CD14-positive monocyte (primary cell): ENCODE measurements at regions not wholly inside any gene's neighbourhood (a gene's known extent, or its start where the extent isn't known, plus 50 kb on each side); places are given as distances from the start of the nearest gene placed in this dataset.

Source experiments
- DNase-seq, 3 donors: peaks; one replicate each; pipeline ENCODE4 v3.0.0-alpha.2; 2011 to 2022
- H2AFZ ChIP-seq: 2 replicates; pipeline ENCODE4 v1.6.0; 2012; ENCODE audit warnings: mild to moderate bottlenecking, low read depth, low read length, inconsistent platforms; ENCODE audit not compliant: insufficient read depth, poor library complexity, severe bottlenecking
- H3K27ac ChIP-seq, 2 donors: 1 replicate in 1 of 2; 2 replicates in 1 of 2; pipeline ENCODE4 v1.5.1; 2012 to 2013; ENCODE audit warnings: low read length in 2 of 2, control low read depth in 1 of 2, inconsistent platforms in 1 of 2, low read depth in 1 of 2, mild to moderate bottlenecking in 1 of 2
- H3K27me3 ChIP-seq, 2 donors: one replicate each; pipeline versions ENCODE4 v1.6.0 to v1.6.1; 2011 to 2013; ENCODE audit warnings: low read length in 2 of 2; ENCODE audit not compliant: control insufficient read depth in 2 of 2, insufficient read depth in 2 of 2
- H3K36me3 ChIP-seq, 2 donors: replicated peaks in 1 of 2; 1 replicate in 1 of 2; 2 replicates in 1 of 2; pipeline versions ENCODE4 v1.5.1 to v1.6.1; 2012 to 2013; ENCODE audit warnings: low read length in 2 of 2, control low read depth in 1 of 2, inconsistent platforms in 1 of 2, mild to moderate bottlenecking in 1 of 2; ENCODE audit not compliant: insufficient read depth in 2 of 2, control insufficient read depth in 1 of 2
- H3K4me1 ChIP-seq, 2 donors: 1 replicate in 1 of 2; 2 replicates in 1 of 2; pipeline versions ENCODE4 v1.5.1 to v1.6.1; 2012 to 2013; ENCODE audit warnings: low read length in 2 of 2, control low read depth in 1 of 2, inconsistent platforms in 1 of 2, mild to moderate bottlenecking in 1 of 2, moderate library complexity in 1 of 2; ENCODE audit not compliant: insufficient read depth in 2 of 2, control insufficient read depth in 1 of 2
- H3K4me2 ChIP-seq: replicated peaks from 2 replicates; pipeline ENCODE3; 2012; ENCODE audit warnings: low read length, moderate library complexity, mild to moderate bottlenecking; ENCODE audit not compliant: poor library complexity, severe bottlenecking; ENCODE audit errors: extremely low read depth
- H3K4me3 ChIP-seq, 3 experiments: fragments of 200-600 bp in 1 of 3; sonication (generic) in 1 of 3; replicated peaks in 1 of 3; 1 replicate in 2 of 3; 2 replicates in 1 of 3; pipeline ENCODE4 v1.5.1; 2011 to 2013; ENCODE audit warnings: low read length in 3 of 3, mild to moderate bottlenecking in 3 of 3, control low read depth in 2 of 3, low read depth in 2 of 3, inconsistent platforms in 1 of 3, moderate library complexity in 1 of 3
- H3K79me2 ChIP-seq: 2 replicates; pipeline ENCODE4 v1.6.0; 2012; ENCODE audit warnings: mild to moderate bottlenecking, control low read depth, inconsistent platforms, low read length, moderate library complexity; ENCODE audit not compliant: insufficient read depth
- H3K9ac ChIP-seq: 2 replicates; pipeline ENCODE4 v1.6.0; 2017; ENCODE audit warnings: low read length, mild to moderate bottlenecking; ENCODE audit not compliant: insufficient read depth, poor library complexity, severe bottlenecking
- H3K9me3 ChIP-seq, 2 donors: replicated peaks in 1 of 2; 1 replicate in 1 of 2; 2 replicates in 1 of 2; pipeline versions ENCODE4 v1.5.1 to v1.6.1; 2012 to 2013; ENCODE audit warnings: low read length in 2 of 2, control low read depth in 1 of 2; ENCODE audit not compliant: control insufficient read depth in 1 of 2, insufficient read depth in 1 of 2
- H4K20me1 ChIP-seq: 2 replicates; pipeline ENCODE4 v1.6.0; 2012; ENCODE audit warnings: mild to moderate bottlenecking, low read length, control low read depth, moderate library complexity; ENCODE audit not compliant: insufficient read depth
- H3K27ac Mint-ChIP-seq, 7 donors: one replicate each; pipeline ENCODE4 v1.8.0; 2020; ENCODE audit warnings: mild to moderate bottlenecking in 7 of 7, mixed read lengths in 7 of 7, moderate library complexity in 6 of 7, inconsistent platforms in 2 of 7
- H3K27me3 Mint-ChIP-seq, 3 donors: one replicate each; pipeline ENCODE4 v1.8.0; 2021 to 2022; ENCODE audit warnings: low read depth in 3 of 3, mild to moderate bottlenecking in 3 of 3, mixed read lengths in 3 of 3, moderate library complexity in 3 of 3, inconsistent platforms in 1 of 3
- H3K36me3 Mint-ChIP-seq, 2 donors: one replicate each; pipeline ENCODE4 v1.8.0; 2020; ENCODE audit warnings: mixed read lengths in 2 of 2, inconsistent platforms in 1 of 2, mild to moderate bottlenecking in 1 of 2
- H3K4me1 Mint-ChIP-seq: one replicate; pipeline ENCODE4 v1.8.0; 2020; ENCODE audit warnings: mild to moderate bottlenecking, mixed read lengths
- H3K4me3 Mint-ChIP-seq, 2 donors: one replicate each; pipeline ENCODE4 v1.8.0; 2020; ENCODE audit warnings: mild to moderate bottlenecking in 2 of 2, mixed read lengths in 2 of 2, moderate library complexity in 1 of 2
- H3K9me3 Mint-ChIP-seq, 7 donors: one replicate each; pipeline ENCODE4 v1.8.0; 2020 to 2022; ENCODE audit warnings: mixed read lengths in 7 of 7, mild to moderate bottlenecking in 6 of 7, moderate library complexity in 6 of 7, inconsistent platforms in 2 of 7
- CTCF ChIP-seq: fragments of 200-600 bp; IDR thresholded peaks from one replicate; pipeline ENCODE4 v1.8.0; 2022; ENCODE audit warnings: antibody characterized with exemption, mild to moderate bottlenecking
- WGBS: methylation state at CpG from one replicate; pipeline ENCODE4 v1.1.5; 2013; ENCODE audit warnings: missing lambda C conversion rate; ENCODE audit not compliant: insufficient coverage; 5-methylcytosine and 5-hydroxymethylcytosine counted together
- intact Hi-C, 2 donors: fragments of 100-400 bp; cut with micrococcal nuclease; formaldehyde crosslinking; loops; one replicate each; pipeline versions ENCODE4 v1.15.0 to v1.15.1; 2023

GRCh38 chr1:8211251-8211882 is 106.5 kb upstream of the SLC45A1 start:
- peak overlapping the region; percentile 1 to 73 (median 16) for H3K4me3 ChIP-seq
- Mint-ChIP-seq H3K36me3 (peaks cover 0 to 5% of the 10 kb centered on the region in 2 donors), H3K9me3 (no peaks in the 10 kb centered on the region), H3K27ac (peak overlapping the region; percentile 80 to 93 (median 90)), H3K4me1 (peaks cover 49% of the 10 kb centered on the region), H3K4me3 (peak overlapping the region; percentile 77 to 91), H3K27me3 (peaks cover 5 to 22% (median 19%) of the 10 kb centered on the region in 3 donors)
- peak in 2 of 3 donors; percentile 16 to 36 for DNase-seq
- H3K27ac ChIP-seq = peak overlapping the region; percentile 21 to 62
- no peaks in the 10 kb centered on the region for H4K20me1 ChIP-seq
- H2AFZ ChIP-seq = peak overlapping the region; percentile 51
- H3K9ac ChIP-seq = peak overlapping the region; percentile 39
- peak overlapping the region; percentile 92 for H3K4me2 ChIP-seq
- WGBS = 24% methylated on average over 9 of the region's 17 CpGs
- intact Hi-C loops = no loop called here
- no peaks in the 10 kb centered on the region for H3K36me3 ChIP-seq
- peaks cover 0 to 8% of the 10 kb centered on the region in 2 donors for H3K27me3 ChIP-seq
- no peaks in the 10 kb centered on the region for H3K79me2 ChIP-seq
- peaks cover 30 to 39% of the 10 kb centered on the region in 2 donors for H3K4me1 ChIP-seq
- TF ChIP-seq CTCF = no peak
- H3K9me3 ChIP-seq = no peaks in the 10 kb centered on the region

- no peaks in the 10 kb centered on the region for H3K27me3 ChIP-seq
- no peaks in the 10 kb centered on the region for H3K9me3 ChIP-seq
- Mint-ChIP-seq H3K27me3 (peaks cover 3 to 4% (median 4%) of the 10 kb centered on the region in 3 donors), H3K36me3 (no peaks in the 10 kb centered on the region), H3K4me1 (peaks cover 52% of the 10 kb centered on the region), H3K4me3 (no peak overlapping the region), H3K9me3 (no peaks in the 10 kb centered on the region), H3K27ac (peak overlapping the region in 1 of 7 donors; percentile 33)
- H3K27ac ChIP-seq = no peak overlapping the region
- no peak overlapping the region for H3K4me3 ChIP-seq
- no peak overlapping the region for H2AFZ ChIP-seq
- no peak for TF ChIP-seq CTCF
- DNase-seq = no peak
- H3K9ac ChIP-seq = no peak overlapping the region
- H4K20me1 ChIP-seq = no peaks in the 10 kb centered on the region
- intact Hi-C loops = no loop called here
- H3K4me1 ChIP-seq = peaks cover 38 to 42% of the 10 kb centered on the region in 2 donors
- WGBS = 100% methylated on average over 5 of the region's 8 CpGs
- no peak overlapping the region for H3K4me2 ChIP-seq
- H3K36me3 ChIP-seq = no peaks in the 10 kb centered on the region
- no peaks in the 10 kb centered on the region for H3K79me2 ChIP-seq
Measured at GRCh38 chr1:8207202-8207601, 110.7 kb upstream of the SLC45A1 start.
